Globus pallidus (tissue), 1 donor: ENCODE measurements at regions not wholly inside any gene's neighbourhood (a gene's known extent, or its start where the extent isn't known, plus 50 kb on each side); places are given as distances from the start of the nearest gene placed in this dataset.

Source experiments
- DNase-seq: peaks from one replicate; pipeline ENCODE4 v3.0.0-alpha.2; 2015; ENCODE audit warnings: low spot score

DNA sequence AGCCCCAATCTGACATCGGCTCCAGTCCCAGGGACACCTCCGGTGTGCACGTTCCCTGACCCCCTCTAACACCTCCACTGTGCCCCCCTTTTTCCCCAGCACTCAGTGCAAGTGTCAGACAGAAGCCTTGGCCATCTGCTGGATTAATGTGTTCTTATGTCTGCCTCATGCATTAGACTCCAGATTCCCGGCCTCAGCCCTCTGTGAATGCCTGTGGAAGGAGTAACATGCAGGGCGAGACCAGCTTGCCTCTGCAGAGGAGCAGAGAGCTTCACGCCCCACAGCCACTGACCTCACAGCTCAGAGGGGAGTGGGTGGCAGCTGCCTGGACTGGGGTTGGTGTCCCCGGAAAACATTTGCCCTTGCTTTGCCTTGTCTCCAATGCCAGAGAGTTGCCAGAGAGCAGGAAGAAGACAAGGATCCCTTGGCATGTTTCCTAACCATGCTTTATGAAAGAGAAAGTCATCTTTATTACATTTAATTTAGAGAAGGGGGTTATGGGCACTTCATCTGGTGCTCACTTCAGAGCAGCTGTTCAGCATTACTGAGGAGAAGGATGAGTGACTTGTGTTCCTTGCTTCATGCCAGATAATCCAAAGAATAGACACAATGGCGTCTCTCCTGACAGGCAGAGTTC, 91.6 kb upstream of the CXCL12 start:
- no peak for DNase-seq

DNA sequence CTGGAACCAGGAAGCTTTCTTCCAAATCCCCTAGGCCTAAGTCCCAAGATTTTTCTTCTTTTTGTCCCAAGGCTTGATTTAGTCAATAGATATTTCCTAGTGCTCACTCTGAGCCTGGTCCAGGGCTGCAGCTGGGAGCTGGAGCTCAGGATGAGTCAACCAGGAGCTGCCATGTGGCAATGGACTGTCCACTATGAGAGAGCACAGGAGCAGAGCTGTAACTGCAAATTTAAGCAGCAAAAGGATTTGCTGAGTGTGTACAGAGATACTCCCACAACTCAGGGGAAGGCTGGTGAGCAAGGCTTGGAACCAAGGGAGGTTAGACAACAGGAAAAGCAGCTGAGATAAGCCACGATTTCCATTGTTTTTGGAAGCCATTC, 92.1 kb upstream of the CXCL12 start:
- DNase-seq: no peak

DNA sequence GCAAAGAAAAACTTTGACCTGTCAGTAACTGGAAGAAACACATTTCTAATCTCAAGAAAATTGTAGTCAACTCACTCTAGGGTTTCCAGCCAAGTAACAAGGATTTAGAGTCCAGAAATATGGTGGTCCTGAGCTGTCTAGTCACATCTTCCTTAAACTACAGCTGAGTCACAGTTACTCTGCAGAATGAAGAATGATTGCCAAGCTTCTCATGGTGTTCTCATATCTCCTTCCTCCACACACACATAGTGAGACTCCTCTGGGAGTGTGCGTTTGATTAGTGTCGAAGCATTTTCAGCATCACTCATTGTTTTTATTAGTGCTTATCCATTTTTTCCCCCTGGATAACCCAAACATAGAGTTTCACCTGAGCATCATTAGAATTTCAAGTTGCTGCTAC, 93.1 kb upstream of the CXCL12 start:
- DNase-seq: no peak

DNA sequence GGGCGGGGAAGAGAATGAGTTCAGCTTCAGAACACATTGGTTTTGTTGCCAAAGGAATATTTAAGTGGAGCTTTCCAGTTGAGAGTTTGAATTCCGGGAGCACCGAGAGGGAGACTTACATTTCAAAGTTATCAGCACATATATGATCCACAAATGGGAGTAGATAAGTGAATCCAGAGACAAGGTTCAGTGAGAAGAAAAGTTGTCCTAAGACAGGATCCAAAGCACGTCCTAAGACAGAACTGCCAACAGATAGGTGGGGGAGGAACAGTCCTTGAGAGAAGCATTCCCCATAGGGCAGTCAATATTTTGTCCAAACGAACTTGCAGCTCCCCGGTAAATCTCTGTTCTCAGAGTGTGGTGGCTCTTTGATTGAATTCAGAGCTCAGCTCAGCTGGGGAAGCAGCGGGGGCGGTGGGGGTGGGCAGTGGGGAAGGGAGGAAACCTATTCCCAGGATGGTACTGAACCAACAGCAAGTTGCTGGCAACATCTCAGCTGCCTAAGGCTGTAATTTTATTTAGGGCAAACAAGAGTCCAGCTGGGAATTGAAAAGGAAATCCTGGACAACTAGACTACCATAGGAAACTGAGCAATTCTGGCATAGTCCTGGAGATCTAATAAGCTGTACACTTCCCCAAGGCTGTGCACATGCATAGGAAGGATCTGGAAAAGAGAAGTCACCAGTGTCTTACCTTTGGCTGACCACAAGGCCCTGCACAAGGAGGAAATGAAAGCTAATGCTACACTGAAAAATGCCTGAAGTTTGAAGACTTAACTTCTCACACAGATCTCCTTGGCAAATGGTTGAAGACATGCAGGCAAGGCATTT, 94.2 kb upstream of the CXCL12 start:
- peak; percentile 60 for DNase-seq

DNA sequence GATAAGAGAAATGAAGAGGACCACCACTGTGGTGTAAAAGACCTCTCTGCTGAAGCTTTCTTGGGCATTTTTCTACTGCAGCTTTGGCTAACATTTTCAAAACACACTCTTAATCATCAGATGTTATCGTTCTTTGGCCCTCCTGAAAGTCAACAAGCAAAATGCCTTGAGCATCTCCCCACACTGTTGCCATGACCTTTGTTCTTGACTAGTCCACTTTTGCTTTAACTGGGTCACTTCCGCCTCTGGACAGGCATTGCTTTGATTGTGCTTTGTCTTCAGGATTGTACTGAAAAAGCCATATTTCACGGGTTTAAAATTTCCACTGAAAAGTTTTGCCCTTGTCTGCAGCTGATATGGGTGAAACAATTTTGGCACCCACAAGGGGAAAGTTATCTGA, 107.8 kb upstream of the CXCL12 start:
- no peak for DNase-seq

DNA sequence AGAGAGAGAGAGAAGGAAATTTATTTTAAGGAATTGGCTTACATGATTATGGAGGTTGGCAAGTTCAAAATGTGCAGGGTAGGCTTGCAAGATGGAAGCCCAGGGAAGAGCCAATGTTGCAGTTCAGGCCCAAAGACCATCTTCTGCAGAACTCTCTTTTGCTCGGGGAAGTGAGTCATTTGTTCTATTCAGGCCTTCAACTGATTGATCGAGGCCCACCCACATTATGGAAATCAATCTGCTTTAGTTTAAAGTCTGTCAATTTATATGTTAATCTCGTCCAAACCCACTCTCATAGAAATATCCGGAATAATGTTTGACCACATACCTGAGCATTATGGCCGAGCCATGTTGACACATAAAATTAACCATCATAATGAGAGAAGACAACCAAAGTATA, 113.3 kb upstream of the CXCL12 start:
- no peak for DNase-seq

DNA sequence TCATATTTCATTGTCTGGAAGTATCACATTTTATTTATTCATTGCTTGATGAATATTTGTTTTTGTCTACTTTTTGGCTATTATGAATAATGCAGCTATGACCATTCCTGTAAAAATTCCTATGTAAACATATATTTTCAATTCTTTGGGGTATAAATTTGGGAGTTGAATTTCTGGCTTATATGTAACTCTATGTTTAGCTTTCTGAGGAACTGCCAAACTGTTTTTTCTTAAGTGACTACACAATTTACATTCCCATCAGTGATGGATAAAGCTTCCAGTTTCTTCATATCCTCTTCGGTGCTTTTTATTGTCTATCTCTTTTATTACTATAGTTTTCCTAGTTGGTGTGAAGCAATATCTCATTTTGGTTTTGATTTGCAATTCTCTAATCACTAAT, 115.6 kb upstream of the CXCL12 start:
- DNase-seq: no peak

DNA sequence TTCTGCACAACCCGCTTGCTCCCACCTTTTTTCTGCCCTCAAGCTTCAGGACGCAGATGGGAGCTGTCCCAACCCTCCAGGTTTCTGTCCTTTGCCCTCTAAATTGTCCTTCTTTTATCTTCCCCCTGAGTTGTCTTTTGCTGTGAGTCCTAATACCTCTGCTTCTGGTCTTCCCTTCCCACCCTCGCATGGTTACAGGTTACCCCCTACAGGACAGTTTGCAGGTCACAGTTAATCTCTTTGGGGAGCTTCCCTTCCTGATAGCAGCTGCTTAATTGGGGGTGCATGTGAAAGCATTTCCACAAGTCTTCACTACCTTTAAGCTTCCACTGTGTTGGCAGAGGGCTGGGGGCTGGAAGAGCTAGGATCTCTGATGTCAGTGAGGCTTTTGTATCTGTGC, 121.5 kb upstream of the CXCL12 start:
- no peak for DNase-seq

DNA sequence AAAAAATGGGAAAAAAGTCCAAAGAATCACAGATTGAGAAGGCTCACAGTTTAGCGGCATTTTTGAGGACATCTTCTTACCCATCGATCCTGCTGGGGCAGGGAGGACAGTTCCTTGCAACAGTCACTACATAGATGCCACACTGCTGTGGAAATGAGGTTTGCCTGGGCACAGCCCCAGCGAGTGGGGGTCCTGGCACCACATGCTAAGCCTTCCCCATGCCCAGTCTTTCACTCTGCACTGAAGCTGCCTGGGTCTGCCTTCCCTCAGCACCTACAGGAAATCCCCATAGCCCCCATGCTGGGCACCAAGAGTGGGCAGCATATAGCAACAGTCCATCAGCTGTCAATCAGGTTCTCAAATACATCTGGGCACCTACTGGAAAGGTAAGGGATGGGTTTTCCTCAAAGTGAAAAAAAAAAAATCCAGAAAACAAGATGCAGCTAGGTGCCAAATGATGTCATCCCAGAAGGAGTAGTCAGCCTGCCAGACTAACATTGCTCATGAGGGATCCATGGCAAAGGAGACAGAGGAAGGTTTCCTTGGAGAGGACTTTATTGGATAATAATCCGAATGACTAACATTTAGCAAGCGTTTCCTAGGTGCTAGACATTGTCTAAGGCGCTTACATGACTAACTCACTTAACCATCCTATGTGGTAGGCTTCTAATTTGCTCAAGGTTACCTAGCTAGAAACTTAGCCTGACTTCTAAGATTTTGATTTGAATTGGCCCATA, 125.7 kb upstream of the CXCL12 start:
- DNase-seq: no peak

DNA sequence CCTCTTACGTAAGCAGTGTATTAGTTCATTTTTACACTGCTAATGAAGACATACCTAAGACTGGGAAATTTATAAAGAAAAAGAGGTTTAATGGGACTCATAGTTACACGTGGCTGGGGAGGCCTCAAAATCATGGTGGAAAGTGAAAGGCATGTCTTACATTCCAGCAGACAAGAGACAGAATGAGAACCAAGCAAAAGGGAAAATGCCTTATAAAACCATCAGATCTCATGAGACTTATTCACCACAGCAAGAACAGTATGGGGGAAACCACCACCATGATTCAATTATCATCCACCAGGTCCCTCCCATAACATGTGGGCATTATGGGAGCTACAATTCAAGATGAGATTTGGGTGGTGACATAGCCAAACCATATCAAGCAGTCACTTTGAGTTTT, 126.3 kb upstream of the CXCL12 start:
- DNase-seq: no peak

DNA sequence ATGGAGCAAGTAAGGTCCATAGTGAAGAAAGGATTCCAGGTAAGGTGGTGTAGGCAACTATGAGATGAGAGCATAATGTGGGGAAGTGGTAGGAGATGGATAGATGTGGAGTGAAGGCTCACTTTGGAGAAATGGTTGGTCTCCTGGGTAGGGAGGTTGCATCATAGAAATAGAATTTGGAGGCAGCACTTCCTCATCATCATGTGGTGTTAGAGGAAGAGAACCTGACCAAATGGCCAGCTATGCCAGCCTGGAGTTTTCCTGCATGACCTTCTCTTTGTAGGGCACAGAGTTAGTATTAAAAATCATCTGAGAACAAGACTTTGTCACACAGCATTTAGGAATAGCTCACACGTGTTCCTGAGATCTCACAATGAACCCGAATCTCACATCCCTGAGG, 126.7 kb upstream of the CXCL12 start:
- peak; percentile 24 for DNase-seq

DNA sequence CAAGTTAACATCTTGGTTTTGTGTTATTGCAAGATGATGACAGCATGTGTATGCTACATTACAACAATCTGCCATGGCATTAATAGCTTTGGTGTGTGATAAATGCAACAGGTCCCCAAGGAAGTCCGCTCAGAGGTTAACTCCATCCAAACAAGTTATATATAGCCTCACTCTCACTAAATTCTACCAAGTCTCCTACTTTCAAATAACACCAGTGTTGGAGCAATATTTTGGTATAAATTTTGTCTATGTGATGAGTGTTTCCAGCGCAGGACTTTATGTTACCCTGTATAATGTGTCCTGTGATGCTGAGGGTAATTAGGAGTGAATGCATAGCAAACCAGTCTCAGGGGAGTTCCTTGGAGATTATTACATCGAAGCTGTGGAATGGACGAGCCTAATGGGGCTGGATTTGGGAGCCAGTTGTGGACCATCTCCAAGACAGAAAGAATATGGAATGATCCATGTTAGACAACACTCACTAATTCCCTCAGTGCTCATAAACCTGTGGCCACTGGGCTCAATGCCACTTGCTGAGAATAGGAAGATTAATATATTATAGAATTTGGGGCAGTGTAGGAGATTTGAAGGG, 127.6 kb upstream of the CXCL12 start:
- no peak for DNase-seq

DNA sequence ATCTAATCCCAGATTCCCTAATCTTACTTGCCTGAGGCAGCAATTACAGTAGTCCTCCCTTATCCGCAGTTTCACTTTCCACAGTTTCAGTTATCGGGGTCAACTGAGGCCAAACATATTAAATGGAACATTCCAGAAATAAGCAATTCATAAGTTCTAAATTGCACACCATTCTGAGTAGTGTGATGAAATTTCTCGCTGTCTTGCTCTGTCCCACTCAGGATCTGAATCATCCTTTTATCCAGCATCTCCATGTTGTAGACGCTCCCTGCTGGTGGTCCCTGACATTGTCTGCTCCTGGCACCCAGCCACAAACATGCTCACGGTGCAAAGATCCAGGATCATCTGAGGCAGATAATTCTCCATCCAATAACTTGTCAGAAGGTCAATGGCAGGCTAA, 128.7 kb upstream of the CXCL12 start:
- no peak for DNase-seq

DNA sequence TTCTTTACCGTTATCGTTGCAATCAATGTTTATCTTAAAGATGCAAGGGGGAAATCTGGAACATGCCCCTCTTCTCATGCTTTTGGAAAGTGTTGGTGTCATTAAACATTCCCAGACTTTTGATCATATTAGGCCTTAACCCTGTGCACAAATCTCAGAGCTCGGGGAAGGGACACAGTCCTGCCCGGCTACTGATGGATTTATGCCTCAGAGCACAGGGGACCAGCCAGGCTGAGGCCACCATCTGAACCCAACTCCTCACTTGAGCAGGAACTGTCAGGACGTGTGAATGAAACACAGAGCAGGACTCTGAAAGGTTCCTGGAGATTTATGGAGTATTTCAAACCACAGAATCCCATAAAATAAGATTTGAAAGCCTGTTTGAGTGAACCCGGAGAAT, 132.0 kb upstream of the CXCL12 start:
- DNase-seq: no peak

DNA sequence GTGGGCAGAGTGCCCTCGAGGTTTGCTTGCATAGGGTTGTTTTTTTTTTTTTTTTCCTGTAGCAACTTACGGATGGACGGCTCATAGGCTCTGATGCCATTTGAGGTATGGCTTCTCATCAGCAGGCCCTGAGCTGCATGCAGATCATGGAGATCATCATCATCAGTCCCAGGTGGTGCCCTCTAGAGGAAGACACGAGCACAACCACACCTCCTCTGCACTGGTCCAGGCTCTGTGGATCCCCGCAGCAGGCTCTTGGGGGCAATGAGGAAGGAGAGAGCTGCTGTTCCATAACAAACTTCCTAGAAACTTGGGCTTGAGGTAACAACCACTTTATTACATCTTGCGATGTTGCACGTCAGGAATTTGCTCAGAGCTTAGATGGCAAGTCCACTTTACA, 132.7 kb upstream of the CXCL12 start:
- DNase-seq: no peak

DNA sequence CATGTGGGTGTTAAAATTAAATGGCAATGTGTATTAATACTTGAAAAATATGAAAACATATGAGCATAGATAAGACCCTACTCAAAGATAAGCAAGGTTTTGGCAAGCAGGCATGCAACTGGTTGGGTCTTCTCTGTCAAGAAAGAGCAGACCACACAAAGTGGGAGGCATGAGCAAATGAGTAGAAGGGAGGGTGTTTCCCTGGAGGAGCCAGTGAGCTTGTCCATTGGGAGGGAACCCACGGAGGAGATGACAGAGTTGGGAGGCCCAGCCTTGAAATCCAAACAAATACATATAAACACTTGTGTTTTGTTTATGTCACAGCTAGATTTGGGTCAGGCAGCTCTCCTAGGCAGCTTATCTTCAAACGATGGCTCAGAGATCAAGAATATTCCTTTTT, 134.5 kb upstream of the CXCL12 start:
- DNase-seq: no peak

DNA sequence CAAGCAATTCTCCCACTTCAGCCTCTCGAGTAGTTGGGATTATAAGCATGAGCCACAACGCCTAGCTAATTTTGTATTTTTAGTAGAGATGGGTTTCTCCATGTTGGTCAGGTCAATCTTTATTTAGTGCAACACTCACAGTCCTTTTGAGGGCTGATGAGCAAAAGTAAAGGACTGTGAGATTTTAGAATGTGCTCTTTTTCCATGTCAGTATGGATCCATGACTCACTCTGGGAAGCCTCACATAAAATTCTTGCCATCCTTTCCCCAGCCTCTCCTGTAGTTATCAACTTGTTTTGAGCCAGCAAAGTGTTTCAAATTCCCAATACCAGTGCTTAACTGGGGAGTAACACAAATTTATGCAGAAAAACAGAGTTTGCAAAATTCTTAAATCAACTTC, 135.8 kb upstream of the CXCL12 start:
- no peak for DNase-seq

DNA sequence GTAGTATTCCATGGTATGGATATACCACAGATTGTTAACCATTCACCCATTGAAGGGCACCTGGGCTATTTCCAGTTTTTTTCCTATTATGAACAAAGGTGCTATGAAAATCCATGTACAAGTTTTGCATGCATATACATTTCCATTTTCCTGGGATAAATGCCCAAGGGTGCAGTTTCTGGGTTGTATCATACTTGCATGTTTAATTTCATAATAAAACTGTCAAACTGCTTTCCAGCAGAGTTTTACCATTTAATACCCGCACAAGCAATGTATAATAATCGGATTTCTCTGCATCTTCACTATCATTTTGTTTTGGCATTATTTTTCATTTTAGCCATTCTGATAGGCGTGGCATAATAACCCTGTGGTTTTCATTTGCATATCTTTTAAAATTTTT, 154.3 kb upstream of the CXCL12 start:
- no peak for DNase-seq

DNA sequence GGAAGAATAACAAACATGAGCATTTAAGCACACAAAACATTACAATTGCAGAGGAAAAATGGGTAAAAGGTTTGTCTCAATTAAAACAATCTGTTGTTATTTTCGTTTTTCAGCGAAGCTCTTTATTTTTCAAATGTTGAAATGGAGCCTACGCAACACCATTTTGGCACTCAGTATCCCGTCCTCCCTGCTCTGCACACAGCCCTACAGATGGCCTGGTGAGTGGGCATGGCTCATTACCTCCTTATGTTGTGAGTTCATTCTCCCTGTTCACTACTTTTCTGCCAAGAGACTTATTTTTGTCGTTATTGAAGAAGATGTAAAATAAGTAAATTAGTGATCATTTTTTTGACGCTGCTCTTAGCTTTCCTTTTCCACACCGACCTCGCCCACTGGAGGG, 167.8 kb upstream of the CXCL12 start:
- DNase-seq: no peak

DNA sequence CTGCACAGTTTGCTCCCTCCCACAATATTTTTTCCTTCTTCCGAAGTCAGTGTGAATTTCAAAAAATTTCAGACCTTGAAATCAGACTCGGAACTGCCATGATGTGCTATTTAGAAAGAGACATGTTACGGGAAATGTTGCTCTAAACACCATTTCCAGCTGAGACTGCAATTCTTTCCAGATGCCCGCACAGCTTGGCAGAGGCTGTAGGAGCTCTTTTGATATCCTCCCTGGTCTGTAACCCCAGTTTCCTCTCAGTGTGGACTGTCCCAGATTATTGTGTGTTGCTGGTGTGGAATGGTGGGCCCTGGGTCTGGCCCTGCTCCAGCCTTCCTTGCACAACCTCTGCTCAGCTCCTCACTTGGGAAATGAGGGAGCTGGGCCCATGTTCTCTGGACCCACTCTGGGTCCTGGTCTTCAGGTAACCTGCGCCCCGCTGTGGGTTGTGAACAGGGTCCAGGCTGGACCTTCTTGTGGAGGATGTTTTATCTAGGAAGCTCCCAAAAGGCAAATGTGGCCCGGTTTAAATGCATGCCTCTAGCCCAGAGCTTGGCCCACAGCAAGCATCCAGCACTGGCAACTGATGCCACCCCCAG, 172.8 kb upstream of the CXCL12 start:
- no peak for DNase-seq

DNA sequence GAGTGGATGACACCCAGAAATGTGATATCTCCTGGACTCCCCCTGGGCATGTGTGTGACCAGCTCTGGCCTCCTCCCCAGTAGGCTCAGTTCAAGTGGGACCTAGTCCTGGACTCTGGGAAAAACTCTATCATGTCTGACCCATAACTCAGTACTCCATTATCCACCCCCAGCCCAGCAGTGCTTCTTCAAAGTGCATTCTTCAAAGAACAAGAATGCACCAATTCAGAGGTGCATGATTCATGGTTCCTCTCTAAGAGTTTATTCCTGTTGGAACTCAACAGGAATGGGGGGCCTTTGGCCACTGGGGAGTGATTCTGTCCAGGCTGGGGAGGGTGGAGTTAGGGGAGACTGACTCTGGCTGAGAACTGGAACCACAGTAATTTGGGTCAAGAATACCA, 173.6 kb upstream of the CXCL12 start:
- no peak for DNase-seq

DNA sequence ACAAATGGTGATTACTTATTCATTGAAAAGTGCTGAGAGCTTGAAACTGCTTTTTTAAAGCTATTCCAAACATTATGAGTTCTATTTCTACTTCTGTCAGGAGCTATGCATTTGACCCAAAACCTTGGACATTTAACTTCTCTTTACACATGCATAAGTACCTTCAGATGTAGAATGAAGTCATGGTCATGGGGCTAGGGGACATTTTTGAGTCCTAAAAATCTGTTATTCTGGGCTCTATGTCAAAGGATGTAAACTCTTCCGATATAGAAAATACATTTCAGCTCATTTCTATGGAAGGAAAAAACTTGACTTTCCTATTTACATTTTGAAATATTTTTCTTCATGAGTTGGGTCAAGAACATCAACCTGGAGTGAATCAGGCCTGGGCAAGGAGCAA, 179.5 kb upstream of the CXCL12 start:
- DNase-seq: no peak

DNA sequence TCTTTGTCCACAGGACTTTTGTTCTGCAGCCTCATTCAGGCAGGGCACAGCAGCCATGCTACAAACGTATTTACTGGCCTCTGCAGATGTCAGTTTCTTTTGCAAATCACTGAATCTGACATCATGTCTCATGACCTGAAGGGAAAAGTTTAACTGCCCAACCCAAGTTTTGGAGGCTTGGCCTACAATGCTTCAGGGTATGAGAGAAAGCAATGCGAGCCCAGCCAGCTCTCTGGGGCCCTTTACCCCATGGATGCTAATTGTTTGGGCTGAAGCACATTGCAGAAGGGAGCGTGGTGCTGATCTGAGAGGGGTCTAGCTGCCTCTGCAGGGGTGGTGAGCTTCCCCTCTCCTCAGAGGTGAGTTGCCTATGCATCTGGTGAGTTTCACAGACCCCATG, 179.9 kb upstream of the CXCL12 start:
- no peak for DNase-seq
